IPS-15b (cell line): ENCODE measurements at regions not wholly inside any gene's neighbourhood (a gene's known extent, or its start where the extent isn't known, plus 50 kb on each side); places are given as distances from the start of the nearest gene placed in this dataset.

Source experiments
- H3K27me3 ChIP-seq: one replicate; pipeline ENCODE4 v1.6.1; 2013; ENCODE audit warnings: low read length; ENCODE audit not compliant: control insufficient read depth, insufficient read depth
- H3K36me3 ChIP-seq: one replicate; pipeline ENCODE4 v1.6.1; 2013; ENCODE audit warnings: low read length; ENCODE audit not compliant: control insufficient read depth, insufficient read depth
- H3K4me1 ChIP-seq: one replicate; pipeline ENCODE4 v1.6.1; 2013; ENCODE audit warnings: mild to moderate bottlenecking, low read length; ENCODE audit not compliant: control insufficient read depth, insufficient read depth
- H3K4me3 ChIP-seq: one replicate; pipeline ENCODE4 v1.5.1; 2013; ENCODE audit warnings: low read depth, low read length
- H3K9ac ChIP-seq: one replicate; pipeline ENCODE4 v1.6.1; 2013; ENCODE audit warnings: low read depth, mild to moderate bottlenecking, low read length
- H3K9me3 ChIP-seq: one replicate; pipeline ENCODE4 v1.6.1; 2013; ENCODE audit warnings: mild to moderate bottlenecking, low read length; ENCODE audit not compliant: control insufficient read depth, insufficient read depth

DNA sequence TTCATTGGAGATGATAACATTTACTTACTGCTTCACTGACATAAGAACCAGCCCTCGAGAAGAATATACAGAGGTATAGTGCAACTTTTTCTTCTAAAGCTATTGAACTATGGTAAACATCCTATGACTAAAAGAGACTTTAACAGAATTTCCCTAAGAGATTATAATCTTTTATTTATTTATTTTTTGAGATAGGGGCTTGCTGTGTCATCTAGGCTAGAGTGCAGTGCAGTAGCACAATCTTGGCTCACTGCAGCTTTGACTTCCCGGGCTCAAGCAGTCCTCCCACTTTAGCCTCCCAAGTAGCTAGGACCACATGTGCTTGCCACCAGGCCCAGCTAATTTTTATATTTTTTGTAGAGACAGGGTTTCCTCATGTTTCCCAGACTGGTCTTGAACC is 258.5 kb upstream of the FERD3L start:
- Histone ChIP-seq H3K4me1 (peaks cover 4% of the 10 kb centered on the region), H3K36me3 (no peaks in the 10 kb centered on the region), H3K4me3 (no peak overlapping the region), H3K27me3 (no peaks in the 10 kb centered on the region), H3K9me3 (no peaks in the 10 kb centered on the region), H3K9ac (no peak overlapping the region)

- H3K9me3 ChIP-seq = no peaks in the 10 kb centered on the region
- H3K4me3 ChIP-seq = no peak overlapping the region
- H3K27me3 ChIP-seq = no peaks in the 10 kb centered on the region
- no peaks in the 10 kb centered on the region for H3K36me3 ChIP-seq
- no peak overlapping the region for H3K9ac ChIP-seq
- peaks cover 4% of the 10 kb centered on the region for H3K4me1 ChIP-seq
Observed at GRCh38 chr7:19401461-19401860, 256.2 kb upstream of the FERD3L start.

DNA sequence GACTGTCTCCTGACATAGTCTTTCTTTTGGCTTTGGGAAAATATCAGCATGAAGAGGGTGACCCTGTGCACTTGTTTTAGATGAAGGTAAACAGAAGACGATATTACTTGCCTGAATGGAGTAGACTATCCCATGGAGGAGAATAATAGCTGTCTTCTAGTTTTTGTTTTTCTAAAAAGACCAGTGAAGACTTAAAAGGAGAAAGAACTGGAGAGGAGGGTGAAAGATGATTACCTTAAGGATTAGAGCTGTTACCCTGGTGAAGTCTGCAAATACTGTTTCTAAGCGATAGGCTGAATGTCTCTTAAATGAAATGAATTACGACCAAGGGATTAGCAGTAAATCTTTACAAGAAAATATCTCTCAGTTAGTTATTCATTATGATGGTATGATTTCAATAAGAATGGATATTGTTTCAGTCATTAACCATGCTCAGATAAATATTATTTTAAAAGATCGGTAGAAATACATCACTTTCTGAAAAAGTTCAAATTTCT is 255.6 kb upstream of the FERD3L start:
- no peaks in the 10 kb centered on the region for H3K36me3 ChIP-seq
- H3K27me3 ChIP-seq = no peaks in the 10 kb centered on the region
- peaks cover 4% of the 10 kb centered on the region for H3K4me1 ChIP-seq
- no peak overlapping the region for H3K4me3 ChIP-seq
- no peak overlapping the region for H3K9ac ChIP-seq
- no peaks in the 10 kb centered on the region for H3K9me3 ChIP-seq

GRCh38 chr7:19397911-19398310 is 252.7 kb upstream of the FERD3L start:
- no peaks in the 10 kb centered on the region for H3K9me3 ChIP-seq
- no peaks in the 10 kb centered on the region for H3K27me3 ChIP-seq
- H3K4me1 ChIP-seq = no peaks in the 10 kb centered on the region
- H3K9ac ChIP-seq = no peak overlapping the region
- no peaks in the 10 kb centered on the region for H3K36me3 ChIP-seq
- no peak overlapping the region for H3K4me3 ChIP-seq

- H3K9ac ChIP-seq = no peak overlapping the region
- H3K9me3 ChIP-seq = no peaks in the 10 kb centered on the region
- no peaks in the 10 kb centered on the region for H3K4me1 ChIP-seq
- no peaks in the 10 kb centered on the region for H3K27me3 ChIP-seq
- H3K4me3 ChIP-seq = no peak overlapping the region
- H3K36me3 ChIP-seq = no peaks in the 10 kb centered on the region
Observed at GRCh38 chr7:19392246-19392645, 247.0 kb upstream of the FERD3L start.

- Histone ChIP-seq H3K9ac (no peak overlapping the region), H3K9me3 (no peaks in the 10 kb centered on the region), H3K36me3 (no peaks in the 10 kb centered on the region), H3K4me3 (no peak overlapping the region), H3K4me1 (no peaks in the 10 kb centered on the region), H3K27me3 (no peaks in the 10 kb centered on the region)
Observed at GRCh38 chr7:19390795-19391194, 245.6 kb upstream of the FERD3L start.

GRCh38 chr7:19381321-19381720 is 236.1 kb upstream of the FERD3L start:
- Histone ChIP-seq H3K4me1 (no peaks in the 10 kb centered on the region), H3K9ac (no peak overlapping the region), H3K27me3 (no peaks in the 10 kb centered on the region)

GRCh38 chr7:19378345-19378714 is 233.1 kb upstream of the FERD3L start:
- Histone ChIP-seq H3K9ac (no peak overlapping the region), H3K9me3 (no peaks in the 10 kb centered on the region), H3K4me3 (no peak overlapping the region), H3K27me3 (no peaks in the 10 kb centered on the region), H3K36me3 (no peaks in the 10 kb centered on the region), H3K4me1 (no peaks in the 10 kb centered on the region)

More at GRCh38 chr7:19381321-19381720, 236.1 kb upstream of the FERD3L start:
- no peaks in the 10 kb centered on the region for H3K36me3 ChIP-seq
- H3K4me3 ChIP-seq = no peak overlapping the region
- no peaks in the 10 kb centered on the region for H3K9me3 ChIP-seq

DNA sequence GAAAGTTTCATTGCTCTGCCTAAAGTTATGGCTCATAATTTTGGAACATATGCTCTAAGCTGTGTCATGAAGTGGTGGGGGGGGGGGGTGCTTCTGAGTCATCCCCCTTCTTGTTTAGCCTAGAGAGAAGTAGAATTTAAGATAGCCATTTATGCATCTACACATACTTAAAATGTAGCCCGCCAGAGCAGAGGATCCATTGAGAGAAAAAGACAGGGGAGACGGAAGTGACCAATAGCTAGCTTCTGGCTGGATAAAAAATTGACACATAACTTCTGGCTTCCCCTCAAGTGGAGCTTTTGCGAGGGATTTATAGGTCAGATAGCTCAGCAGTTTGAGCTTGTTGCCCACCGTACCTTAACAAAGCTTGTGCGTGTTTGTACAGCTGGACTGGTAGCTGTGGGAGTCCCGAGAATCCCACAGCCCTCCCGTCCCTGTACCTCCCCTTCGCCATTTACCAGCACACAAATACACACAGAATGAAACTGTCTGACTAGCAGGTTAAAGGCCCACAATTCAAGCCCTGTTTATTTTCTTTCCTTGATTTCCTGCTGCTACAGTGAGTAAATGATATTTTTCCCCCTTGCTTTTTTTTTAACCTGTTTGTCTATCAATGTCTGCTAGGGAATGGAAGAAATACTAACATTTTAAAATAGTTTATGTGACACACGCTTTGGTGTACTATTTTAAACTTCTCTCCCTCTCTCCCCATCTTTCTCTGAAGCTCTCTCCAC is 232.6 kb upstream of the FERD3L start:
- Histone ChIP-seq H3K4me1 (no peaks in the 10 kb centered on the region), H3K9ac (no peak overlapping the region), H3K27me3 (no peaks in the 10 kb centered on the region), H3K36me3 (no peaks in the 10 kb centered on the region), H3K9me3 (no peaks in the 10 kb centered on the region), H3K4me3 (no peak overlapping the region)

- Histone ChIP-seq H3K4me3 (no peak overlapping the region), H3K27me3 (no peaks in the 10 kb centered on the region), H3K4me1 (no peaks in the 10 kb centered on the region), H3K36me3 (no peaks in the 10 kb centered on the region), H3K9ac (no peak overlapping the region), H3K9me3 (no peaks in the 10 kb centered on the region)
Observed at GRCh38 chr7:19376538-19376937, 231.3 kb upstream of the FERD3L start.

GRCh38 chr7:19375976-19376375 is 230.8 kb upstream of the FERD3L start:
- H3K27me3 ChIP-seq = no peaks in the 10 kb centered on the region
- no peak overlapping the region for H3K9ac ChIP-seq
- no peaks in the 10 kb centered on the region for H3K4me1 ChIP-seq
- H3K36me3 ChIP-seq = no peaks in the 10 kb centered on the region
- no peaks in the 10 kb centered on the region for H3K9me3 ChIP-seq
- H3K4me3 ChIP-seq = no peak overlapping the region

- no peaks in the 10 kb centered on the region for H3K27me3 ChIP-seq
- H3K36me3 ChIP-seq = no peaks in the 10 kb centered on the region
- H3K9ac ChIP-seq = no peak overlapping the region
- peaks cover 5% of the 10 kb centered on the region for H3K4me1 ChIP-seq
- no peaks in the 10 kb centered on the region for H3K9me3 ChIP-seq
- H3K4me3 ChIP-seq = no peak overlapping the region
Observed at GRCh38 chr7:19373334-19373733, 228.1 kb upstream of the FERD3L start.
